Stimulated activated CD8-positive, alpha-beta memory T cell treated with anti-CD3 and anti-CD28 coated beads, Interleukin-7, amount 100 ng/mL, for 48 hours (primary cell): ENCODE measurements at regions not wholly inside any gene's neighbourhood (a gene's known extent, or its start where the extent isn't known, plus 50 kb on each side); places are given as distances from the start of the nearest gene placed in this dataset.
"Not testable (repeated sequence)": the region's sequence is repeated elsewhere in the genome, so short reads cannot be mapped to it uniquely, and the experiment has no call there.

ENCODE experiments used
- DNase-seq, 2 donors: peaks; one replicate each; pipeline ENCODE4 v3.0.0-alpha.2; 2020; ENCODE audit warnings: low read depth in 1 of 2; ENCODE audit errors: extremely low read depth in 1 of 2

DNA sequence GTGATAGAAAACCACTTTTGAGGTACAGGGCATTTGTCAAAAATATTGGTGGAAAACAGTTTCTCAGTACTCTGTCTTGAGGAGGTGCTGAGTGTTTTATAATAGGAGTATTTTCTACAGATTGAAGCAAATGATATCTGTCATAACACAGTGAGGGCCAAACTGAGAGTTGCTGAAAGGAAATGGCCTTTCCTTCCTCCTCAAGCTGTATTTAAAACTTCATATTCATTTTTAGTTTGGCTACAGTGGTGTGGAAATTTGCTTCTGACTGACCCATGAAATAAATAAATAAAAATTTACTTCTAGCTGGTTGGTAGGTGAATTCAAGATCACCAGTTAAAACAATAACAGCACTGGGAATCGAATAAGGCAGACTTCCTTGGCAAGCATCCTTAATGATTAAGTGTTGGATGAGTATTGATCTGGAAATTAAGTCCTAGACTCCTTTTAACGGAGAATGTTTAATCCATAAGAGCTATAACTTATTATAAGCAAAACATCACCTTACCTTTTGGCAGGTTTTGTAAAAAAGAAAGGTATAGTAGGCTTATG, 828.6 kb upstream of the CITED2 start:
- DNase-seq: no peak

DNA sequence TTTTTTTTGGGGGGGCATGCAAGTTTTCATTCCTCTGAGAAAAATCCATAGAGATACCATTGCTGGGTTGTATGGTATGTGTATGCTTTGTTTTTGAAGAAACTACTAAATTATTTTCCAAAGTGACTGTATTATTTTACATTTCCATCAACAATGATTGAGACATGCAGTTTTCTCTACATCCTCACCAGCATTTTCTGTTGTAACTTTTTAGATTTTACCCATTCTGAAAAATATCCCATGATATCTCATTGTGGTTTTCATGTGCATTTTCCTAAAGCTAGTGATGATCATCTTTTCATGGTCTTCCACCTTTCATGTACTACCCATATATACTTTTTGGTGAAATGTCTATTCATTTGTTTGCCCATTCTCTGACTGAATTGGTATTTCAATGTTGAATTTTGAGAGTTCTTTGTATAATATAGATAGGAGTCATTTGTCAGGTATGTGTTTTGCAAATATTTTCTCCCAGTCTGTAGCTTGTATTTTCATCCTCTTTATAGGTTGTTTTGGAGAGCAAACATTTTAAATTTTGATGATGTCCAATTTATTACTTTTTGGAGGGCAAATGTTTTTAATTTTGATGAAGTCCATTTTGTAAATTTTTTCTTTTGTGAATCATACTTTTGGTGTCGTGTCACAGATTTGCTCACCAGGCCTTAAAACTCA, 827.5 kb upstream of the CITED2 start:
- DNase-seq: no peak

DNA sequence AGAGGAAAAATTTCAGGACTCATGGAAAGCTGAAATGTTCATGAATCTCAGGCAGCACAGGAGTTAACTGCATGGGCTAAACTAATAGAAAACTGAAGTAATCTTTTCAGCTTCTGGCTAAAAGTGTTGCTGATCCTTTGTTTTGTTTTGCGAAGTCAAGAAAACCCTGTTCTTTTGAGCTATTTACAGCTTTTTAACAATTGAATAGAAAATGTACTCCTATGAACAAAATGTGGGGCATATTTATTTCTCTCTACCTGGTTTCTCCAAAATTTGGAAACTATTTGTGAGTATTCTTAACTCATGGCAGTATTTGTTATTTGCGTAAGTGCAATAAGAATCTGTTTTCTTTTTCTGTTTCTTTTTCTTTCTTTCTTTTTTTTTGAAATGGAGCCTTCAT, 818.8 kb upstream of the CITED2 start:
- DNase-seq: no peak

DNA sequence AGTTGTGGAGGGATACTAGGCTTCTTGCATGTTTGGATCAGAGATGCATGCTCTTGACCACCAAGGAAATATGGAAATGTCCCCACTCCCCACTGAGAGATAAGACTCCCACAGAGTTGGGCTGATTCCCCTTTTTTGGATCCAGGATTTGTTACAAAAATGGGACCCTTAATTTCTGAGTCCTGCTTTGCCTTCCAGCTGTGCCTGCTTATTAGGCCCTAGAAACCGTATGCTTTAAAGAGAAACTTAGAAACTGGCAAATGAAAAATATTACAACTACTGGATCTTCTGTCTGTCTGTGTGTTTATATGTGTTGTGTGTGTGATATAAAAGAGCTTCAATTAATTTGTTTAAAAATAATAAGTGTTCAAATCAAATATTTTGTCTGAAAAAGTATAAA, 817.6 kb upstream of the CITED2 start:
- DNase-seq: no peak

DNA sequence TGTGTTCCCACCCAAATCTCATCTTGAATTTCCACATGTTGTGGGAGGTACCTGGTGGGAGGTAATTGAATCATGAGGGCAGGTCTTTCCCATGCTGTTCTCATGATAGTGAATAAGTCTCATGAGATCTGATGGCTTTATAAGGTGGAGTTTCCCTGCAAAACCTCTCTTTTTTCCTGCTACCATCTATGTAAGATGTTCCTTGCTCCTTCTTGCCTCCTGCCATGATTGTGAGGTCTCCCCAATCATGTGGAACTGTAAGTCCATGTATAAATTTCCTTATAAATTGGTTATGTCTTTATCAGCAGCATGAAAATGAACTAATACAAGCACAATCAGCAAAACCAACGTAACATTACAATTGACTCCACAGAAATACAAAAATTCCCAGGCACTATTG, 814.8 kb upstream of the CITED2 start:
- not testable (repeated sequence) for DNase-seq

DNA sequence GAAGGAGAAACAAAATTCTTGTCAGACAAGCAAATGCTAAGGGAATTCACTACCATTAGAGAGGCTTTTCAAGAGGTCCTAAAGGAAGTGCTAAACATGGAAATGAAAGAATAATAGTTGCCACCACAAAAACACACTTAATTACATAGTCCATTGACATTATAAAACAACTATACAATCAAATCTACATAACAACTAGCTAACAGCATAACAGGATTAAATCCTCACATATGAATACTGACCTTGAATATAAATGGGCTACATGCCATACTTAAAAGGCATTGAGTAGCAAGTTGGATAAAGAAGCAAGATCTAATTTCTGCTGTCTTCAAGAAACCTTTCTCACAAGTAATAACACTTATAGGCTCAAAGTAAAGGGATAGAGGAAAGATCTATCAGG, 811.5 kb upstream of the CITED2 start:
- DNase-seq: no peak

DNA sequence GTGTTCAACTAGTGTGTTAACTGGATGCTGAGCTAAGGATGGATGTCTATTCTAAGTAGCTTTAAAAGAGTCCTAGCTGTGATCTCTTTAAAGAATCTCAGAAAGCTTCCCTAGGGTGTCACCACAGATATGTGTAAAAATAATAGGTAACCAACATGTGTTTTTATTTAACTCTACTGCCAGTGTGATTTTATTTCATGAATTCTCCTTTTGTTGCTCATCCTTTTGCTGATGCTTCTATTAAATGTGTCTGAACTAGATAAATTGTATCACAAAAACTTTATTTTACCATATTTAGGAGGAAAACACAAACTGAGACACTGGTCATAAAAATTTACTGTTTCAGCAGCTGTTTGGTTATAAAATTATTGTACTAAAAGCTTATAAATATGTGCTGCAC, 809.4 kb upstream of the CITED2 start:
- no peak for DNase-seq

DNA sequence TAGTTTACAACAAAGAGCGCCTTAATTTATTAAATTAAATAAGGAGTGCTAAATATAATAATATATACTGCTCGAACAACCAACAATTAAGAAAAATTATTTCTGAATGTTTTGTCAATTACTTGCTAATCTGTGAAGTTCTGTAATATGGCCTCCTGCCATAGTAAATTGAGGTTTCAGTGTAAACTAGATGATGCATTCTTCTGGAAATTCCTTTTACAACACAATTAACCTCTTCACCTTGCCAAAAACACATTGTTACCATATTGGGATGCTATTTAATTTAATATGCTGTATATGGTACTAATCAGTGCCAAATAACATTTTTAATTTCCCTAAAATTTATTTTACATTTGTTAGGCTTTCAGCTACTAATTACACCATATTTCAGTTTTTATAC, 808.4 kb upstream of the CITED2 start:
- no peak for DNase-seq

DNA sequence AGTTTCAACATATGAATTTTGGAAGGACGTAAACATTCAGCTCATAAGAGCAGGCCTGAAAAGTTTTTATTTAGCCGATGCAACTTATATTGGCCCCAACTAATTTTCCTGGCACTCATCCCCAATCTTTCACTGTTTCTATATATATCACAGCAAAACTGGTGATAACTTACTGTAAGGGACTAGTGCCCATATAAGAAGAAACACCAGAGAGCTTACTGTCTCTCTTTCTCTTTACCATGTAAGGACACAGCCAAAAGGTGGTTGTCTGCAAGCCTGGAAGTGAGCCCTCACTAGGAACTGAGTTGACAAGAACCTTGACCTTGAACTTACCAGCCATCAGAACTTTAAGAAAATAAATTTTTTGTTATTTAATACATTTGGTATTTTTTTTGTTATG, 807.4 kb upstream of the CITED2 start:
- no peak for DNase-seq

DNA sequence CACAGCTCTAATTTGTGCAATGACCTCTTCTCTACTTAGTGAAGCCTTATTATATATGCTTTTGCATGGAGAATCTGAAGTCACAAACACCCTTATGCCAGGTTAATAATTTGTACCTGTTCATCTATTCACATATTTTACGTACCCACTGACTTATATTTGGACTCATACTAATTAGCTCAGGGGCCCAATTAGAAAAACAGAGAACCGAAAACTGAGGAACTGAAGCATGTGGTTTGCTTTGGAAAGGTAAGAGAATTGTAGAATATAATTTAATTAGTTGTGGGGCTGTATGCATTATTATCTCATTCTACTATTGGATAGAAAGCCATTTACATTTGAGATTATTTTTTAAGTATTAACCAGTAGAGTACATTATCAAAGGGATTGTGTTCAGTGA, 805.9 kb upstream of the CITED2 start:
- no peak for DNase-seq

DNA sequence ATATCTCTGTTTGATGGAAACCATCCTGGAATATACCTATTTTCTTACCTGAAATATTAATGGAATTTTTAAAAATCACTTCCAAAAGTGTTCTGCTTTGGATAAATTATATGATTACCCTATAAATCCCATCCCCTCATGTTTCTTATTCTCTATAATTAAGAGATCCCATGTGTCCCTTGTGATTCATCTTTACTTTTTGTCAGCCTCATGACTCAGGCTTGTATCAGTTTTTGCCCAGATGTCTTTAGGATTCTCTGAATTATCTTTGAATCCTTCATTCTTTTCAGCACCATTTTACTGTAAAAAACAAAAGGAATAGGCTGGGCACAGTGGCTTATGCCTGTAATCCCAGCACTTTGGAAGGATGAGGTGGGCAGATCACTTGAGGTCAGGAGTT, 804.5 kb upstream of the CITED2 start:
- no peak for DNase-seq

DNA sequence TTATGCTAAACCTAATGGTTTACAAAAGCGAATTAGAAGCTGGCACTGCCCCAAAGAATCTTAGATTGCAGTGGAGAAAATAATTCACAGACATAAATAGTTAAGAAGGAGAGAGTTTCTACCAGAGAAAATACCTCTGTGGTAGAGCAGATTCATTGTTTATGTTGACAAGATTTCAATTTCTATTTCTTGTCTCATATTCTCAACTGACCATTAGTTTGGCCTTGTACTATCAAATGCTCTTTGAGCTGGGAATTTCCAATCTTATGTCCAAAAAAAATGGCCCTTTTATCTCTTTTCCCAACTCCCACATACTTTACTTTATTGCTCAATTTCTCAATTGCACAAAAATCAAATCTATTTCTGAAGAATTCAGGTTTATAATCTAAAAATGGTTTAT, 804.1 kb upstream of the CITED2 start:
- DNase-seq: no peak

DNA sequence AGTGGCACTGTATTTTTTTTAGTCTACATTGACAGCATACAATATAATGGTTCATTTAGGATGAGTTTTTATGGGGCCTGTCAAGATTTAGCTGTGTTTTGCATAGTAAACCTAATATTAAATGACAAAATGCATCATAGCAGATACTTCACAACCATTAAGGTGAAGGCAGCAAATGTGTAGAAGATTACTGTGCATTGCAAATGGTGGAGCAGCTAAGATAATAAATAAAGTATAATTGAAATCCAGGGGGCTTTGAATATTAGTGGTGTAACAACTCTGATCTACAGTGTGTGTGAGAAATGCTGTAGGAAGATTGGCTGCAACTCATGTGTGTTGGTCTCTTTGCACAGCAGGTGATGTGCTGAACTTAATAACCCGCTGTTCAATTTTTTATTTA, 801.9 kb upstream of the CITED2 start:
- DNase-seq: no peak

DNA sequence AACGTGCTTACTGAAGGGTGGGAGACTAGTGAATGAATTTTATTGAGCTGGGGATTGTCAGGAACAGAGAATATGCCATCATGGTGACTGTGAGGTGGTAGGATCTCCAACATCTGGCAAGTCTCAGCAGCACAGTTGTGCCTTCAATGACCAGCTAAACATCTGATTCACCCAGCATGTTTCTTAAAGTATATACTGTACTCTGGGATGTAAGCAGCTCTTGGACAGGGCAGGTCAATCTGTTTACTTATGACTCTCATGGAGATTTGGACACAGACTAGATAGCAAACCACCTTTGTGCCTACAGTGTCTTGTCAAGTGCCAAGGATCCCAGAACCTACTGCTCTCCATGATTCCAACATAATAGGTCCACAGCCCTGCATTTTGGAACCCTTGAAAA, 801.0 kb upstream of the CITED2 start:
- no peak for DNase-seq

DNA sequence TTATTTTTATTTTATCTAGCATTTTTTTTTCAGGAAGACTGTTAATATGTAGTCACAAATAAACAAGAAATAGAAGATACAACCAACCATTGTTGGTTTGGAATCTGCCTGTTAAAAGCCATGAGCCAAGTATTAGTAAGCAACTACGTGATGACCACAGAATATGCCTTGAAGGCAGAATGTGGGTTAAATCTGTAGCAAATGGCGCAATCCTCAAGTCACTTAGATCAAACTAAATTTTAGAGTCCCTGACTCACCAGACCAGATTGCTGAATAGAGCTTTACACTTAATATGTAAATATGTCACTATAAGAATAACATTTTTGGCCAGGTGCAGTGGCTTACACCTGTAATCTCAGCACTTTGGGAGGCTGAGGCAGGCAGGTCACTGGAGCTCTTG, 800.1 kb upstream of the CITED2 start:
- DNase-seq: no peak

DNA sequence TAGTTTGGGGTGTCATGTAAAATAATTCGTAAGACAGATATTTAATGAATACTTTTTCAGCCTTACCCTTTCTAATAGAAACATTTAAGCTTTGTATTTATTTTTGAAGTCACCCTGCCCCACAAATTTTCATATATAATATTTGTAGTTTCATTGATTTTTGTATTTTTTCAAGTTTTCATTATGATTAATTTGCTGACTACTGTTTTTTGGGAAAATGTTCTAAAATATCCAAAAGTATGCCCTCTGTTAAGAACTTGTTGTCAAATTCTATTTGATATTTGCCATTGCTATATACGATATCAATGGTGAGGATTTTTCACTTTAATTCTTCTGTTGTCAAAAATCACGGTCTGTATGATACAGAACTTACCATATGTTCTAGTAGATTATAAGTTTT, 793.9 kb upstream of the CITED2 start:
- DNase-seq: no peak

DNA sequence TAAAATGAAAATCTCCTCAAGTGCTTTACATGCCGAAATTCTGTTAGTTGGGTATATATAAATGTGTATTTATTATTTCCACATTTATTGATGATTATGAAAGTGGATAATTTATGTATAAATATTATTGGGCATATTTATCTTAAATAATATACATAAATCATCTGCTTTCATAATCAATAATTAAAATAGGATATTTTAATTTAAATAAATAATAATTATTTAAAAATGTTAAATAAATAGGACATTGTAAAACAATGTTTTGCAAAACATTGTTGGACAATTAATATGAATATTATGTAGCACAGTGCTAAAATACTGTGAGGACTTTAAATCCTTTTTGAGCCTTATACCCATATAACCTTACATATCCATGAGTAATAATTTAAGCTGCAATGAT, 786.5 kb upstream of the CITED2 start:
- DNase-seq: no peak

DNA sequence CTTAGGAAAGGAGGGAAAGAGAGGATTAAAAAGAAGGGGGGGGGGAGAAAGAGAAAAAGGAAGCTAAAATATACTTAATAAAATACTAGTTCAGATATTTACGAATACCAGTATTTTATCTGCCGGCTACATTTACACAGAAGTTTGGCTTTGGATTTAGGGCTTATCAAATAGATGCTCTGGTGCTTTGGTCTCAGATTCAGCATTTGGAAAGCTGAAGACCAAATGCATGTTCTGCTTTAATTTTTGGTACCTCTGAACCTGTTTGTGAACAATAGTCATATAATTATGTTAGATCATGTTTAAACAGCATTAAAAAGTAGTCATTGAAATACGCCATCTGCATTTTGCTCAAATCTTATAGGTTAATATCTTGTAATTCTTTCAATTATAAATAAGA, 786.0 kb upstream of the CITED2 start:
- no peak for DNase-seq

DNA sequence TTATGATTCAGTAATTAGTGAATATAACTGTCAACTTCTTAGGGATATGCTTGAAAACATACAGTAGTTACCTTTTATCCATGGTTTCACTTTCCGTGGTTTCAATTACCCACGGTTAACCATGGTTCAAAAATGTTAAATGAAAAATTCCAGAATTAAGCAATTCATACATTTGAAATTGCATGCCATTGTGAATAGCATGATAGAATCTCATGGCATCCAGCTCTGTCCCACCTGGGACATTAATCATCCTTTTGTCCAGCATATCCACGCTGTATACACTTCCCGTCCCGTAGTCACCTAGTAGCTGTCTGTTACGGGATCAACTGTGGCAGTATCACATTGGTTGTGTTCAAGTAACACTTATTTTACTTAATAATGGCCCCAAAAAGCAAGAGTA, 781.7 kb upstream of the CITED2 start:
- DNase-seq: no peak

DNA sequence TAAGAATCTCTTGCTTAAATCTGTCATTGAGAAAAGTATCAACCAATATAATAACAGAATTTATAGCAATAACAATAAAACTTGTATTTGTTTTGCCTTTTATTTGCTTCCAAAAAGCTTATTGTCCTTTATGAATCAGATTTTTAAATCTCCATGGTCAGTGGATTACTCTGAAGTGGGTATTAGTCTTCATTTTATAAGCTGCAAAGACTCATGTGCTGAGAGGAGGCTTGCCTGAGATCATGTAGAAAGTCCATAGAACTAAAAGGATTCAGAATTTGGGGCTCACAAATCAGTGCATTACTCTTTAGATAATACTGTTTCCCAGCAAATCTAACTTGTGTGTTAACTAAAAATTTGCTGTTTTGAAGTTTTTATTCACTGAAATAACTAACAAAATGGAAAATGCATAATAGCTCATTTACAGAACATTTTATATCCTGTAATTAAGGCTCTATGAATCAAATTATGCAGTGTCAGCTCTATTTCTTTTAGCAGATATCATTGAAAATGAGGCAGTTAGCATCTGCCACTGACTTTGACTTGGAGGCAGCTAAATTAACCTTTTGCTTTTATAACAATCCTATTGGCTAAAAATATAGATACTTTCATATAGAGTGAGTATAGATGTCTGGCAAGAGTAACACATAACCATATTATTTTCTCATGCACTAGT, 781.1 kb upstream of the CITED2 start:
- DNase-seq: no peak

DNA sequence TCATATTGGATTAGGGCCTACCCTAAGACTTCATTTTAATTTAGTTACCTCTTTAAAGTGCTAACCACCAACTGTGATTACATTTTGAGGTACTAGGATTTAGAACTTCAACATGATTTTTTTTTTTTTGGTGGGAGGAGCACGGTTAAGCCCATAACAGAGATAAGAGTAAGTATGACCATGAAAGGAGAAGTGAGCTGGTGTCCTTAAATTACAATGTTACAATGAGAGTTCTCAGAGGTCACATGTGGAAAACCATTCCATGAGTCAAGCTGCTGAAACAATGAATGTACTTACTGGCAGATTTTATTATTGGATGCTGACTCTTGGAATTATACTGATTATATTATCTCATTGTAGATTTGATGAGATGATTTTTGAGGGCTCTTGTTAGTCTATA, 779.3 kb upstream of the CITED2 start:
- DNase-seq: no peak
